SK-N-SH treated with all-trans-retinoic acid at 6 μM for 48 hours (cell line): ENCODE measurements at regions not wholly inside any gene's neighbourhood (a gene's known extent, or its start where the extent isn't known, plus 50 kb on each side); places are given as distances from the start of the nearest gene placed in this dataset.

Source experiments
- ARNTL ChIP-seq: fragments of 450-650 bp; formaldehyde crosslinking; IDR thresholded peaks from 2 replicates; pipeline ENCODE4 v1.5.0; 2020; ENCODE audit warnings: low read depth, mild to moderate bottlenecking, moderate library complexity, borderline replicate concordance
- BACH2 ChIP-seq: fragments of 250-450 bp; sonication (Bioruptor Pico); IDR thresholded peaks from 2 replicates; pipeline ENCODE4 v1.9.0; 2021; ENCODE audit warnings: mild to moderate bottlenecking, borderline replicate concordance
- CREB5 ChIP-seq: fragments of 250-450 bp; sonication (Bioruptor Pico); IDR thresholded peaks from 2 replicates; pipeline ENCODE4 v1.5.1; 2020; ENCODE audit warnings: low read depth, mild to moderate bottlenecking, moderate library complexity
- CSRNP3 ChIP-seq: fragments of 250-450 bp; sonication (Bioruptor Pico); IDR thresholded peaks from 2 replicates; pipeline ENCODE4 v1.5.1; 2021; ENCODE audit warnings: mild to moderate bottlenecking, moderate library complexity
- ISL1 ChIP-seq: fragments of 250-450 bp; sonication (Bioruptor Pico); IDR thresholded peaks from 2 replicates; pipeline ENCODE4 v2.1.2; 2022; ENCODE audit warnings: mild to moderate bottlenecking, moderate library complexity
- OSR1 ChIP-seq: fragments of 250-450 bp; sonication (Bioruptor Pico); IDR thresholded peaks from 2 replicates; pipeline ENCODE4 v1.8.0; 2022; ENCODE audit warnings: moderate library complexity, mild to moderate bottlenecking, inconsistent platforms
- PATZ1 ChIP-seq: fragments of 250-450 bp; sonication (Bioruptor Pico); IDR thresholded peaks from 2 replicates; pipeline ENCODE4 v1.8.0; 2020; ENCODE audit warnings: mild to moderate bottlenecking, moderate library complexity, borderline replicate concordance
- POU6F1 ChIP-seq: fragments of 250-450 bp; sonication (Bioruptor Pico); IDR thresholded peaks from 2 replicates; pipeline ENCODE4 v1.8.0; 2021; ENCODE audit warnings: low read depth, mild to moderate bottlenecking, moderate library complexity, borderline replicate concordance
- RARB ChIP-seq: fragments of 250-450 bp; sonication (Bioruptor Pico); IDR thresholded peaks from 2 replicates; pipeline ENCODE4 v1.8.0; 2021; ENCODE audit warnings: mild to moderate bottlenecking, moderate library complexity
- SNAI2 ChIP-seq: fragments of 250-450 bp; sonication (Bioruptor Pico); IDR thresholded peaks from 2 replicates; pipeline ENCODE4 v1.5.0; 2020; ENCODE audit warnings: mild to moderate bottlenecking, moderate library complexity
- TCF4 ChIP-seq: fragments of 250-450 bp; sonication (Bioruptor Pico); IDR thresholded peaks from 2 replicates; pipeline ENCODE4 v1.8.0; 2021; ENCODE audit warnings: mild to moderate bottlenecking, moderate library complexity, borderline replicate concordance
- TOX ChIP-seq: fragments of 250-450 bp; sonication (Bioruptor Pico); IDR thresholded peaks from 2 replicates; pipeline ENCODE4 v1.8.0; 2021; ENCODE audit warnings: mild to moderate bottlenecking, moderate library complexity, borderline replicate concordance
- ZFP30 ChIP-seq: fragments of 450-650 bp; formaldehyde crosslinking; IDR thresholded peaks from 2 replicates; pipeline ENCODE4 v1.5.0; 2022; ENCODE audit warnings: mild to moderate bottlenecking, moderate library complexity

GRCh38 chr2:221853297-221853696, 281.2 kb upstream of the EPHA4 start:
- TF ChIP-seq ARNTL (CRISPR knock-in tag) = no peak
- TF ChIP-seq ZFP30 (CRISPR knock-in tag) = no peak
- no peak for TF ChIP-seq RARB
- no peak for TF ChIP-seq POU6F1 (CRISPR knock-in tag)
- no peak for TF ChIP-seq PATZ1
- no peak for TF ChIP-seq TCF4 (CRISPR knock-in tag)
- TF ChIP-seq TOX (CRISPR knock-in tag) = no peak
- TF ChIP-seq CREB5 = no peak
- no peak for TF ChIP-seq OSR1 (CRISPR knock-in tag)
- no peak for TF ChIP-seq CSRNP3 (CRISPR knock-in tag)
- no peak for TF ChIP-seq BACH2 (CRISPR knock-in tag)
- TF ChIP-seq SNAI2 (CRISPR knock-in tag) = no peak
- no peak for TF ChIP-seq ISL1 (CRISPR knock-in tag)
